Fibroblast of lung (primary cell): ENCODE measurements at regions not wholly inside any gene's neighbourhood (a gene's known extent, or its start where the extent isn't known, plus 50 kb on each side); places are given as distances from the start of the nearest gene placed in this dataset.

ENCODE experiments used
- DNase-seq, 2 donors: peaks; one replicate each; pipeline versions ENCODE4 v3.0.0 to v3.0.0-alpha.2; 2010; ENCODE audit warnings: low read depth in 2 of 2
- H2AFZ ChIP-seq: 2 replicates; pipeline ENCODE4 v1.5.1; 2012; ENCODE audit warnings: low read length, control low read depth, inconsistent platforms
- H3K27ac ChIP-seq: 2 replicates; pipeline ENCODE4 v1.5.1; 2011; ENCODE audit warnings: low read length, control low read depth; ENCODE audit not compliant: insufficient read depth
- H3K27me3 ChIP-seq: 2 replicates; pipeline ENCODE4 v1.5.1; 2011; ENCODE audit warnings: mild to moderate bottlenecking, low read length; ENCODE audit not compliant: control insufficient read depth, insufficient read depth
- H3K36me3 ChIP-seq: 2 replicates; pipeline ENCODE4 v1.5.1; 2011; ENCODE audit warnings: low read length; ENCODE audit not compliant: control insufficient read depth, insufficient read depth
- H3K4me1 ChIP-seq: 2 replicates; pipeline ENCODE4 v1.5.1; 2011; ENCODE audit warnings: low read length; ENCODE audit not compliant: control insufficient read depth, insufficient read depth; ENCODE audit errors: extremely low read depth
- H3K4me2 ChIP-seq: 2 replicates; pipeline ENCODE4 v1.5.1; 2011; ENCODE audit warnings: low read length, control low read depth; ENCODE audit not compliant: insufficient read depth; ENCODE audit errors: extremely low read depth
- H3K4me3 ChIP-seq, 4 experiments: fragments of 200-600 bp in 1 of 4; sonication (generic) in 1 of 4; replicated peaks in 1 of 4; 2 replicates each; pipeline ENCODE4 v1.5.1; 2011 to 2016; ENCODE audit warnings: low read length in 4 of 4, low read depth in 3 of 4, mild to moderate bottlenecking in 3 of 4, control low read depth in 2 of 4, inconsistent platforms in 1 of 4, mixed read lengths in 1 of 4; ENCODE audit not compliant: insufficient read depth in 1 of 4; ENCODE audit errors: control extremely low read depth in 1 of 4
- H3K79me2 ChIP-seq: 2 replicates; pipeline ENCODE4 v1.5.1; 2012; ENCODE audit warnings: mild to moderate bottlenecking, low read length, inconsistent platforms; ENCODE audit not compliant: control insufficient read depth, insufficient read depth
- H3K9ac ChIP-seq: 2 replicates; pipeline ENCODE4 v1.5.1; 2011; ENCODE audit warnings: mild to moderate bottlenecking, low read length, control low read depth; ENCODE audit not compliant: insufficient read depth
- H3K9me3 ChIP-seq: 2 replicates; pipeline ENCODE4 v1.5.1; 2012; ENCODE audit warnings: low read depth, low read length; ENCODE audit not compliant: control insufficient read depth, insufficient read depth
- H4K20me1 ChIP-seq: 2 replicates; pipeline ENCODE4 v1.5.1; 2011; ENCODE audit warnings: low read length; ENCODE audit not compliant: control insufficient read depth, insufficient read depth; ENCODE audit errors: extremely low read depth
- EZH2 ChIP-seq: IDR thresholded peaks from 2 replicates; pipeline ENCODE4 v1.5.1; 2012; ENCODE audit warnings: low read length, control low read depth, mild to moderate bottlenecking; ENCODE audit errors: missing control alignments
- TF ChIP-seq, protein P1 (sequence below), 2 donors: IDR thresholded peaks in 1 of 2; conservative IDR thresholded peaks in 1 of 2; 1 replicate in 1 of 2; 2 replicates in 1 of 2; pipeline ENCODE4 v1.5.1; 2011 to 2012; ENCODE audit warnings: low read length in 2 of 2, control low read depth in 1 of 2, inconsistent platforms in 1 of 2, low read depth in 1 of 2, mild to moderate bottlenecking in 1 of 2

- DNase-seq: peak in 1 of 2 donors; percentile 42
- Histone ChIP-seq H2AFZ (no peak overlapping the region), H3K27ac (no peak overlapping the region), H3K4me3 (no peak overlapping the region), H4K20me1 (no peaks in the 10 kb centered on the region), H3K4me1 (no peaks in the 10 kb centered on the region), H3K9ac (no peak overlapping the region), H3K36me3 (no peaks in the 10 kb centered on the region), H3K27me3 (no peaks in the 10 kb centered on the region), H3K79me2 (no peaks in the 10 kb centered on the region), H3K4me2 (no peak overlapping the region), H3K9me3 (no peaks in the 10 kb centered on the region)
- no peak for TF ChIP-seq EZH2
- TF ChIP-seq, protein P1, sequence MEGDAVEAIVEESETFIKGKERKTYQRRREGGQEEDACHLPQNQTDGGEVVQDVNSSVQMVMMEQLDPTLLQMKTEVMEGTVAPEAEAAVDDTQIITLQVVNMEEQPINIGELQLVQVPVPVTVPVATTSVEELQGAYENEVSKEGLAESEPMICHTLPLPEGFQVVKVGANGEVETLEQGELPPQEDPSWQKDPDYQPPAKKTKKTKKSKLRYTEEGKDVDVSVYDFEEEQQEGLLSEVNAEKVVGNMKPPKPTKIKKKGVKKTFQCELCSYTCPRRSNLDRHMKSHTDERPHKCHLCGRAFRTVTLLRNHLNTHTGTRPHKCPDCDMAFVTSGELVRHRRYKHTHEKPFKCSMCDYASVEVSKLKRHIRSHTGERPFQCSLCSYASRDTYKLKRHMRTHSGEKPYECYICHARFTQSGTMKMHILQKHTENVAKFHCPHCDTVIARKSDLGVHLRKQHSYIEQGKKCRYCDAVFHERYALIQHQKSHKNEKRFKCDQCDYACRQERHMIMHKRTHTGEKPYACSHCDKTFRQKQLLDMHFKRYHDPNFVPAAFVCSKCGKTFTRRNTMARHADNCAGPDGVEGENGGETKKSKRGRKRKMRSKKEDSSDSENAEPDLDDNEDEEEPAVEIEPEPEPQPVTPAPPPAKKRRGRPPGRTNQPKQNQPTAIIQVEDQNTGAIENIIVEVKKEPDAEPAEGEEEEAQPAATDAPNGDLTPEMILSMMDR (conservative IDR thresholded peaks at IDR 0.05 in 1 of 2, IDR thresholded peaks at IDR 0.05 in 1 of 2; ENCODE audit: low read depth in 1 of 2, low read length in 2 of 2): no peak
These were observed 1382.4 kb downstream of the BRD1 start for GRCh38 chr22:48445113-48445827.

- no peak overlapping the region for H3K27ac ChIP-seq
- TF ChIP-seq, protein P1 (conservative IDR thresholded peaks at IDR 0.05 in 1 of 2, IDR thresholded peaks at IDR 0.05 in 1 of 2; ENCODE audit: low read depth in 1 of 2, low read length in 2 of 2): no peak
- TF ChIP-seq EZH2: no peak
- H3K36me3 ChIP-seq: no peaks in the 10 kb centered on the region
- peak in 1 of 2 donors; percentile 15 for DNase-seq
- H3K27me3 ChIP-seq: no peaks in the 10 kb centered on the region
- no peak overlapping the region for H3K9ac ChIP-seq
- no peaks in the 10 kb centered on the region for H3K79me2 ChIP-seq
- no peaks in the 10 kb centered on the region for H3K9me3 ChIP-seq
- H2AFZ ChIP-seq: no peak overlapping the region
- H3K4me3 ChIP-seq: no peak overlapping the region
- no peaks in the 10 kb centered on the region for H3K4me1 ChIP-seq
- H4K20me1 ChIP-seq: no peaks in the 10 kb centered on the region
- no peak overlapping the region for H3K4me2 ChIP-seq
These were observed 1383.2 kb downstream of the BRD1 start for GRCh38 chr22:48444320-48445112.

- Histone ChIP-seq H3K4me2 (no peak overlapping the region), H3K79me2 (no peaks in the 10 kb centered on the region), H4K20me1 (no peaks in the 10 kb centered on the region), H2AFZ (no peak overlapping the region), H3K9ac (no peak overlapping the region), H3K27me3 (no peaks in the 10 kb centered on the region), H3K9me3 (no peaks in the 10 kb centered on the region), H3K27ac (no peak overlapping the region), H3K4me3 (no peak overlapping the region), H3K36me3 (no peaks in the 10 kb centered on the region), H3K4me1 (no peaks in the 10 kb centered on the region)
- TF ChIP-seq, protein P1 (conservative IDR thresholded peaks at IDR 0.05 in 1 of 2, IDR thresholded peaks at IDR 0.05 in 1 of 2; ENCODE audit: low read depth in 1 of 2, low read length in 2 of 2): no peak
- no peak for TF ChIP-seq EZH2
- no peak for DNase-seq
These were observed 1384.0 kb downstream of the BRD1 start for GRCh38 chr22:48443680-48444079.
